Endothelial cell (in vitro differentiated cells): ENCODE measurements at regions not wholly inside any gene's neighbourhood (a gene's known extent, or its start where the extent isn't known, plus 50 kb on each side); places are given as distances from the start of the nearest gene placed in this dataset.

ENCODE experiments used
- DNase-seq: peaks from one replicate; pipeline ENCODE4 v3.0.0; 2021; ENCODE audit warnings: low spot score
- H3K27ac Mint-ChIP-seq: one replicate; pipeline ENCODE4 v1.8.0; 2021; ENCODE audit warnings: mixed read lengths, inconsistent platforms; ENCODE audit not compliant: unreplicated experiment
- H3K27me3 Mint-ChIP-seq: one replicate; pipeline ENCODE4 v1.8.0; 2021; ENCODE audit warnings: mild to moderate bottlenecking, moderate library complexity, mixed read lengths, inconsistent platforms; ENCODE audit not compliant: unreplicated experiment
- H3K36me3 Mint-ChIP-seq: one replicate; pipeline ENCODE4 v1.8.0; 2021; ENCODE audit warnings: mild to moderate bottlenecking, low read depth, mixed read lengths, inconsistent platforms; ENCODE audit not compliant: unreplicated experiment
- H3K4me1 Mint-ChIP-seq: one replicate; pipeline ENCODE4 v1.8.0; 2021; ENCODE audit warnings: mild to moderate bottlenecking, mixed read lengths, inconsistent platforms; ENCODE audit not compliant: unreplicated experiment
- H3K4me3 Mint-ChIP-seq: one replicate; pipeline ENCODE4 v1.8.0; 2021; ENCODE audit warnings: mild to moderate bottlenecking, mixed read lengths, inconsistent platforms; ENCODE audit not compliant: unreplicated experiment
- H3K9me3 Mint-ChIP-seq: one replicate; pipeline ENCODE4 v1.8.0; 2021; ENCODE audit warnings: mixed read lengths, inconsistent platforms; ENCODE audit not compliant: unreplicated experiment
- CTCF ChIP-seq: fragments of 200-600 bp; sonication (generic); IDR thresholded peaks from one replicate; pipeline ENCODE4 v1.5.0; 2021; ENCODE audit warnings: antibody characterized with exemption; ENCODE audit not compliant: unreplicated experiment

DNA sequence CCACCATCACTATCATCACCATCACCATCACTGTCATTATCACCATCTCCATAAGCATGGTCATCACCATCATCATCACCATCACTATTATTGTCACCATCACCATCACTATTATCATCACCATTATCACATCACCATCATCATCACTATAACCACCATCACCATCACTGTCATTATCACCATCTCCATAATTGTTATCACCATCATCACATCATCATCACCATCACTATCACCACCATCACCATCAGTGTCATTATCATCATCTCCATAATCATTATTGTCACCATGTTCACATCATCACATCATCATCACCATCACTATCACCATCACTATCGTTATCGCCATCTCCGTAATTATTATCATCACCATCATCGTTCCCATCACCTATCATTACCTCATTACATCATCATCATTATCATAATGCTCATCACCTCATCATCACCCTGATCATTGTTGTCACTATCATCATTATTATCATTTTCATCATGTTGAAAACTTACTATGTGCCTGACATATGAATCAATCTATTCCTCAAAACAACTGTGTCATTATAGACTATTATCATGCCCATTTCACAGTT lies 280.3 kb upstream of the HS6ST1 start:
- Mint-ChIP-seq H3K4me3 (no peak overlapping the region), H3K9me3 (no peaks in the 10 kb centered on the region), H3K27me3 (no peaks in the 10 kb centered on the region), H3K36me3 (no peaks in the 10 kb centered on the region), H3K4me1 (no peaks in the 10 kb centered on the region), H3K27ac (no peak overlapping the region)
- no peak for TF ChIP-seq CTCF
- DNase-seq = no peak

- H3K27ac Mint-ChIP-seq = no peak overlapping the region
- no peak for TF ChIP-seq CTCF
- no peak overlapping the region for H3K4me3 Mint-ChIP-seq
- no peaks in the 10 kb centered on the region for H3K9me3 Mint-ChIP-seq
- H3K27me3 Mint-ChIP-seq = peaks cover 2% of the 10 kb centered on the region
- no peaks in the 10 kb centered on the region for H3K4me1 Mint-ChIP-seq
- no peaks in the 10 kb centered on the region for H3K36me3 Mint-ChIP-seq
- no peak for DNase-seq
These were observed 281.0 kb upstream of the HS6ST1 start for GRCh38 chr2:128599700-128600099.

DNA sequence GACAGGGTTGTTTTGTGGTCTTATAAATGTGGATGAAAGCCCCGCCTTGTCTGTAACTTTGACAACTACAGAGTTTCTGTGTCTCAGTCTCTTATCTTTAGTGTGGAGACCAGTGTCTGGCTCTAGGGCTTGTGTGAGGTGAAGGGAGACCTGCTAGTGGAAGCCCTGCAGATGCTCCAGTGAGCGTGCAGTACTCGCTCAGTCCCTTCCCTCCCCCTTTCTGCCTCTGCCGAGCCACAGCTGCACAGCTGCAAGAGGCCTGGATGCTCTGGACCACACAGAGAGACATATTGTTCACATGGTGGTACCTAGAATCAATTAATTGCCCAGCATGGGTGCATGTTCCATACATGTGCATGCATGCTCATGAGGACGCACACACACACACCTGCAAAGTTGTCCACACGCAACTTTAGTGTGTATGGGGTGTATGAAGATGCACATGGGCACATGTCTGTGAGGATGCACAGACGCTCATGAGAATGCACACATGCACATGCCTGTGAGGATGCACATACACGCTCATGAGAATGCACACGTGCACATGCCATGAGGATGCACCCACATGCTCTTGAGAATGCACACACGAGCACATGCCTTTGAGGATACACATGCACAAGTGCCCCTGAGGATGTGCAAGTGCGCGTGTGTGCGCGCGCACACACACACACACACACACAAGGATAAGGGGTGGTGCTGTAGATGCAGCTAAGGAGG lies 282.1 kb upstream of the HS6ST1 start:
- no peak overlapping the region for H3K27ac Mint-ChIP-seq
- no peak for DNase-seq
- H3K4me1 Mint-ChIP-seq = no peaks in the 10 kb centered on the region
- TF ChIP-seq CTCF = no peak
- no peaks in the 10 kb centered on the region for H3K36me3 Mint-ChIP-seq
- H3K9me3 Mint-ChIP-seq = no peaks in the 10 kb centered on the region
- H3K4me3 Mint-ChIP-seq = no peak overlapping the region
- peaks cover 2% of the 10 kb centered on the region for H3K27me3 Mint-ChIP-seq

DNA sequence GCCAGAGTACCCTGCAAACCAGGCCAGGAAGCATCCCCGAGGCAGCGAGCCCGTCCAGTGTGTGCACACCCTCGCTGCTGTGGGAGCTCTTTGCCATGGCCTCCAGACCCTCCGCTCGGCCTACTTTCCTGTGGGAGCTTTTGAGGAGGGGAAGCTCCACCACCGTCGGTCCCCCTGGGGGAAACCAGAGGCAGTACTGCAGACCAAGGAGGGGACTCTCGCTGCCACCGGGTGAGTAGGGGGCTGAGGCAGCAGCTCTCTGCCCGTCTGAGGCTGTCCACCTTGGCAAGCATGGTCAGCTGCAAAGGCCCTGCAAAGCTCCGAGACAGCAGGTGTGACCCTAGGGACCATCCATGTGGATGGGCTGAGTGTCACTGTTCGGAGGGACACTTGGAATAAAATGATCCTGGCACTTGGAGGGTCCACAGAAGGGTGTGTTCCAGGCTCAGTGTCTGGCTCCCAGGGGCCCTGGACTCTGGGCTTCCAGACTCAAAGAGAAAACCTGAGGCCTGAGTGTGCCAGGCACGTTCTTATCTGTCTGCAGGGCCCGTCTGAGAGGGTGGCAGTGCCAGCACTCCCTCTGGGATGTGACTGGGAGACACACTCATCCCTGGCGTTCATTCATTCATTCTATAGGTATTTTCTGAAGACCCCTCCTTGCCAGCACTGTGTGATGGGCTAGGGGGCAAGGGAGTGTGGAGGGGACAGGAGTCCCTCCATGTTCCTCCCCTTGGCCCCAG lies 282.8 kb upstream of the HS6ST1 start:
- H3K27ac Mint-ChIP-seq = no peak overlapping the region
- no peak for DNase-seq
- H3K4me3 Mint-ChIP-seq = no peak overlapping the region
- no peaks in the 10 kb centered on the region for H3K36me3 Mint-ChIP-seq
- no peaks in the 10 kb centered on the region for H3K9me3 Mint-ChIP-seq
- no peak for TF ChIP-seq CTCF
- peaks cover 2% of the 10 kb centered on the region for H3K27me3 Mint-ChIP-seq
- H3K4me1 Mint-ChIP-seq = no peaks in the 10 kb centered on the region
